D341Med (cell line): ENCODE measurements at regions not wholly inside any gene's neighbourhood (a gene's known extent, or its start where the extent isn't known, plus 50 kb on each side); places are given as distances from the start of the nearest gene placed in this dataset.

Source experiments
- DNase-seq: peaks from one replicate; pipeline ENCODE4 v3.0.0; 2012; ENCODE audit warnings: low spot score

GRCh38 chr12:91577586-91578539 is 395.2 kb upstream of the DCN start:
- peak; percentile 22 for DNase-seq

GRCh38 chr12:91576432-91576831 is 393.8 kb upstream of the DCN start:
- DNase-seq = no peak

GRCh38 chr12:91575630-91576029 is 393.0 kb upstream of the DCN start:
- no peak for DNase-seq

GRCh38 chr12:91574975-91575374 is 392.4 kb upstream of the DCN start:
- DNase-seq = no peak

- no peak for DNase-seq
Measured at GRCh38 chr12:91574391-91574790, 391.8 kb upstream of the DCN start.

GRCh38 chr12:91572869-91573268 is 390.3 kb upstream of the DCN start:
- no peak for DNase-seq

GRCh38 chr12:91567100-91567485 is 384.5 kb upstream of the DCN start:
- DNase-seq = no peak

- DNase-seq = no peak
Measured at GRCh38 chr12:91566328-91567099, 383.9 kb upstream of the DCN start.

GRCh38 chr12:91565846-91566245 is 383.2 kb upstream of the DCN start:
- DNase-seq = no peak

- no peak for DNase-seq
Measured at GRCh38 chr12:91565246-91565645, 382.6 kb upstream of the DCN start.

- no peak for DNase-seq
Measured at GRCh38 chr12:91563011-91563765, 380.6 kb upstream of the DCN start.

- DNase-seq = no peak
Measured at GRCh38 chr12:91562476-91562875, 379.9 kb upstream of the DCN start.

- DNase-seq = no peak
Measured at GRCh38 chr12:91561958-91562325, 379.3 kb upstream of the DCN start.

- no peak for DNase-seq
Measured at GRCh38 chr12:91561301-91561957, 378.8 kb upstream of the DCN start.

- no peak for DNase-seq
Measured at GRCh38 chr12:91556909-91557308, 374.3 kb upstream of the DCN start.

GRCh38 chr12:91555436-91556415 is 373.1 kb upstream of the DCN start:
- no peak for DNase-seq

GRCh38 chr12:91551927-91552326 is 369.3 kb upstream of the DCN start:
- DNase-seq = no peak

- DNase-seq = no peak
Measured at GRCh38 chr12:91551242-91551641, 368.6 kb upstream of the DCN start.

- DNase-seq = no peak
Measured at GRCh38 chr12:91542666-91543065, 360.0 kb upstream of the DCN start.

- DNase-seq = no peak
Measured at GRCh38 chr12:91542067-91542466, 359.4 kb upstream of the DCN start.

- no peak for DNase-seq
Measured at GRCh38 chr12:91538418-91538817, 355.8 kb upstream of the DCN start.
